A549 (cell line): ENCODE measurements at regions not wholly inside any gene's neighbourhood (a gene's known extent, or its start where the extent isn't known, plus 50 kb on each side); places are given as distances from the start of the nearest gene placed in this dataset.

Experiments used
- ATAC-seq, 2 experiments: fragments of 200-7000 bp in 1 of 2; fragments of >200 bp in 1 of 2; cut with Nextera tagmentation in 1 of 2; cut with Tn5 transposase in 1 of 2; 3 replicates each; pipeline versions ENCODE4 v1.8.0 to v1.9.1; 2018 to 2020; ENCODE audit warnings: mild to moderate bottlenecking in 1 of 2, moderate library complexity in 1 of 2
- CTCF ChIA-PET: fragments of 300-600 bp; sonication (Branson Sonifier 250); formaldehyde crosslinking; extraction: SDS; loops from one replicate; lab custom pipeline; 2021; ENCODE audit warnings: antibody characterized with exemption, inconsistent platforms; lab: Yijun Ruan, JAX
- POLR2A ChIA-PET: fragments of 350-600 bp; formaldehyde crosslinking; extraction: SDS; loops from one replicate; lab custom pipeline; 2021; ENCODE audit warnings: antibody characterized with exemption, inconsistent platforms; lab: Yijun Ruan, JAX
- DNase-seq, 2 experiments: peaks; one replicate each; pipeline versions ENCODE4 v3.0.0 to v3.0.0-alpha.2; 2011 to 2016; ENCODE audit warnings: low read depth in 1 of 2, low spot score in 1 of 2
- FAIRE-seq: peaks from 2 replicates; lab custom pipeline; 2011; peaks lifted over from hg19 to GRCh38; lab: Jason Lieb, UNC
- H3K27ac ChIP-seq, 2 experiments: fragments of >200 bp; sonication (Bioruptor Twin); formaldehyde crosslinking; 3 replicates each; pipeline ENCODE4 v1.5.1; 2016 to 2017
- H3K4me1 ChIP-seq: fragments of >200 bp; sonication (Bioruptor Twin); formaldehyde crosslinking; 3 replicates; pipeline ENCODE4 v1.6.1; 2016
- H3K4me2 ChIP-seq: fragments of >200 bp; sonication (Bioruptor Twin); formaldehyde crosslinking; 3 replicates; pipeline ENCODE4 v1.6.1; 2016
- H3K4me3 ChIP-seq: fragments of >200 bp; sonication (Bioruptor Twin); formaldehyde crosslinking; 3 replicates; pipeline ENCODE4 v1.5.1; 2016
- H3K9me3 ChIP-seq: fragments of >200 bp; sonication (Bioruptor Twin); formaldehyde crosslinking; 3 replicates; pipeline ENCODE4 v1.6.1; 2016
- BCL3 ChIP-seq: fragments of >200 bp; sonication (Bioruptor Twin); formaldehyde crosslinking; IDR thresholded peaks from 3 replicates; pipeline ENCODE4 v1.6.1; 2016
- CEBPB ChIP-seq, 2 experiments: fragments of >200 bp in 1 of 2; sonication (Bioruptor Twin) in 1 of 2; formaldehyde crosslinking in 1 of 2; IDR thresholded peaks; 2 replicates each; pipeline ENCODE4 v1.6.1; 2012 to 2016
- EHF ChIP-seq: fragments of 250-450 bp; sonication (Bioruptor Pico); IDR thresholded peaks from 2 replicates; pipeline ENCODE4 v1.5.0; 2020; ENCODE audit warnings: mild to moderate bottlenecking
- FOSL2 ChIP-seq, 2 experiments: fragments of 450-650 bp in 1 of 2; fragments of >200 bp in 1 of 2; sonication (Bioruptor Twin) in 1 of 2; formaldehyde crosslinking; IDR thresholded peaks; 2 replicates each; pipeline versions ENCODE4 v1.5.0 to v1.6.1; 2016 to 2020; ENCODE audit warnings: mild to moderate bottlenecking in 1 of 2, moderate library complexity in 1 of 2
- HES2 ChIP-seq: fragments of >200 bp; sonication (Bioruptor Twin); formaldehyde crosslinking; IDR thresholded peaks from 2 replicates; pipeline ENCODE4 v1.6.1; 2016
- HEYL ChIP-seq: fragments of 250-450 bp; sonication (Bioruptor Pico); IDR thresholded peaks from 2 replicates; pipeline ENCODE4 v1.8.0; 2021; ENCODE audit warnings: mild to moderate bottlenecking, moderate library complexity
- HOXA7 ChIP-seq: fragments of 250-450 bp; sonication (Bioruptor Pico); IDR thresholded peaks from 2 replicates; pipeline ENCODE4 v1.5.0; 2020; ENCODE audit warnings: mild to moderate bottlenecking, moderate library complexity
- KDM5A ChIP-seq: fragments of 200-600 bp; sonication (generic); IDR thresholded peaks from 2 replicates; pipeline ENCODE4 v1.6.1; 2016; ENCODE audit warnings: antibody characterized with exemption, mild to moderate bottlenecking
- MAFK ChIP-seq: fragments of 450-650 bp; IDR thresholded peaks from 2 replicates; pipeline ENCODE4 v1.6.1; 2014; ENCODE audit not compliant: partially characterized antibody
- MYC ChIP-seq: IDR thresholded peaks from 2 replicates; pipeline ENCODE4 v1.6.1; 2012; ENCODE audit warnings: mild to moderate bottlenecking, inconsistent platforms, low read length, improper control_type of control experiment, borderline replicate concordance
- NFE2L2 ChIP-seq: fragments of 150-350 bp; conservative IDR thresholded peaks from 2 replicates; pipeline ENCODE4 v1.6.1; 2014; ENCODE audit warnings: low read length
- PHF8 ChIP-seq: fragments of 200-600 bp; sonication (generic); IDR thresholded peaks from 2 replicates; pipeline ENCODE4 v1.6.1; 2016; ENCODE audit warnings: low read depth, mild to moderate bottlenecking, antibody characterized with exemption, moderate library complexity, borderline replicate concordance
- POLR2A ChIP-seq: IDR thresholded peaks from 2 replicates; pipeline ENCODE4 v1.6.1; 2012; ENCODE audit warnings: mild to moderate bottlenecking, low read length
- RARB ChIP-seq: fragments of 250-450 bp; sonication (Bioruptor Pico); IDR thresholded peaks from 2 replicates; pipeline ENCODE4 v1.8.0; 2021; ENCODE audit warnings: mild to moderate bottlenecking, moderate library complexity
- TFCP2L1 ChIP-seq: fragments of 250-450 bp; sonication (Bioruptor Pico); IDR thresholded peaks from 2 replicates; pipeline ENCODE4 v1.5.0; 2021; ENCODE audit warnings: mild to moderate bottlenecking
- TP53 ChIP-seq: fragments of 250-450 bp; sonication (Bioruptor Pico); IDR thresholded peaks from 2 replicates; pipeline ENCODE4 v1.5.0; 2021; ENCODE audit warnings: mild to moderate bottlenecking, moderate library complexity
- ZFP36 ChIP-seq: fragments of 450-650 bp; IDR thresholded peaks from 2 replicates; pipeline ENCODE4 v1.6.1; 2014; ENCODE audit warnings: borderline replicate concordance; ENCODE audit not compliant: partially characterized antibody
- WGBS: methylation state at CpG from one replicate; pipeline ENCODE4 v1.1.6; 2017; ENCODE audit errors: missing lambda C conversion rate; 5-methylcytosine and 5-hydroxymethylcytosine counted together
- TF ChIP-seq, protein P1 (sequence below): fragments of 200-600 bp; sonication (generic); IDR thresholded peaks from 2 replicates; pipeline ENCODE4 v1.6.1; 2016; ENCODE audit warnings: antibody characterized with exemption, mild to moderate bottlenecking, moderate library complexity
- TF ChIP-seq, protein P2 (sequence below): IDR thresholded peaks from 2 replicates; pipeline ENCODE4 v1.6.1; 2012; ENCODE audit warnings: low read depth, borderline replicate concordance

GRCh38 chr11:104582431-104582830, 315.8 kb downstream of the CASP12 start:
- Histone ChIP-seq H3K4me3 (no peak overlapping the region), H3K9me3 (no peaks in the 10 kb centered on the region), H3K4me2 (no peak overlapping the region), H3K4me1 (no peaks in the 10 kb centered on the region), H3K27ac (no peak overlapping the region)
- ATAC-seq = no peak
- TF ChIP-seq ZFP36 (no peak), BCL3 (no peak), RARB (no peak), KDM5A (no peak), MAFK (no peak), TFCP2L1 (CRISPR knock-in tag) (no peak), EHF (no peak), MYC (no peak), CEBPB (IDR thresholded peaks at IDR 0.05) (no peak), HES2 (no peak), PHF8 (no peak), HEYL (CRISPR knock-in tag) (no peak), POLR2A (no peak)
- CTCF ChIA-PET = no interaction called here
- no peak for FAIRE-seq
- POLR2A ChIA-PET = no interaction called here
- no peak for DNase-seq
- 16% methylated on average over 2 of the region's 2 CpGs for WGBS

DNA sequence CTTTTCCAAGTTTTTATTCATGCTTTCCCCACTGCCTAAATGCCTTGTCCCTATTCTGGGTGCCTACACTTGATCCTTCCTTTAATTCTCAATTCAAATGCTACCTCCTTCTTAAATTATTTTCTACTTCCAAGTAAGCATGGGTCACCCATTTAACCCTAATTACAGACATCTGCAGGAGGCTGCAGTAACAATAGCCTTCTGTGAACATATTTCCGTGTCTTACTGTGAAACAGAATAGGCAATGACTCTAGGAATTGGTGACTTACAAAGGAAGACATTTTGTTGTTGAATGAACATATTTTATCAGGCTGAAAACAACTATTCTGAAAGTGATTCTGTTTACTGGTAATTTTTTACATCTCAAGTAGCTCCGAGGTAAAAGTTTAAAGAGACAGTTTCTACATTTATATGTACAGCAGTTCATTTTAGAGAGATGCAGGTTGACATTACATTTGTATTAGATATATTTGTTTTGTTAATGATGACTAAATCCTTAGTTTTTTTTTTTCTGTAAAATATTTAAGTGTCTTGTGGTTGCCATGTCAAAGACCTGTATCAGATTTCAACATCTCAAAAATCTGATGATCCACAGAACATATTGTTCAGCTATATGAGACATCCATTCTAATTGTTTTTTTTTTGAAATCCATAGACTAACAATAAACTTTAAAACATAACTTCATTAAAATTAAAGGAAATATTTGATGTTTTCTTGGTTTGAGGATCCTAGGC, 316.8 kb downstream of the CASP12 start:
- ChIA-PET CTCF (no interaction called here), POLR2A (no interaction called here)
- no peak for TF ChIP-seq MYC
- no peak for TF ChIP-seq NFE2L2
- TF ChIP-seq, protein P1, sequence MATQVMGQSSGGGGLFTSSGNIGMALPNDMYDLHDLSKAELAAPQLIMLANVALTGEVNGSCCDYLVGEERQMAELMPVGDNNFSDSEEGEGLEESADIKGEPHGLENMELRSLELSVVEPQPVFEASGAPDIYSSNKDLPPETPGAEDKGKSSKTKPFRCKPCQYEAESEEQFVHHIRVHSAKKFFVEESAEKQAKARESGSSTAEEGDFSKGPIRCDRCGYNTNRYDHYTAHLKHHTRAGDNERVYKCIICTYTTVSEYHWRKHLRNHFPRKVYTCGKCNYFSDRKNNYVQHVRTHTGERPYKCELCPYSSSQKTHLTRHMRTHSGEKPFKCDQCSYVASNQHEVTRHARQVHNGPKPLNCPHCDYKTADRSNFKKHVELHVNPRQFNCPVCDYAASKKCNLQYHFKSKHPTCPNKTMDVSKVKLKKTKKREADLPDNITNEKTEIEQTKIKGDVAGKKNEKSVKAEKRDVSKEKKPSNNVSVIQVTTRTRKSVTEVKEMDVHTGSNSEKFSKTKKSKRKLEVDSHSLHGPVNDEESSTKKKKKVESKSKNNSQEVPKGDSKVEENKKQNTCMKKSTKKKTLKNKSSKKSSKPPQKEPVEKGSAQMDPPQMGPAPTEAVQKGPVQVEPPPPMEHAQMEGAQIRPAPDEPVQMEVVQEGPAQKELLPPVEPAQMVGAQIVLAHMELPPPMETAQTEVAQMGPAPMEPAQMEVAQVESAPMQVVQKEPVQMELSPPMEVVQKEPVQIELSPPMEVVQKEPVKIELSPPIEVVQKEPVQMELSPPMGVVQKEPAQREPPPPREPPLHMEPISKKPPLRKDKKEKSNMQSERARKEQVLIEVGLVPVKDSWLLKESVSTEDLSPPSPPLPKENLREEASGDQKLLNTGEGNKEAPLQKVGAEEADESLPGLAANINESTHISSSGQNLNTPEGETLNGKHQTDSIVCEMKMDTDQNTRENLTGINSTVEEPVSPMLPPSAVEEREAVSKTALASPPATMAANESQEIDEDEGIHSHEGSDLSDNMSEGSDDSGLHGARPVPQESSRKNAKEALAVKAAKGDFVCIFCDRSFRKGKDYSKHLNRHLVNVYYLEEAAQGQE = no peak
- TF ChIP-seq, protein P2, sequence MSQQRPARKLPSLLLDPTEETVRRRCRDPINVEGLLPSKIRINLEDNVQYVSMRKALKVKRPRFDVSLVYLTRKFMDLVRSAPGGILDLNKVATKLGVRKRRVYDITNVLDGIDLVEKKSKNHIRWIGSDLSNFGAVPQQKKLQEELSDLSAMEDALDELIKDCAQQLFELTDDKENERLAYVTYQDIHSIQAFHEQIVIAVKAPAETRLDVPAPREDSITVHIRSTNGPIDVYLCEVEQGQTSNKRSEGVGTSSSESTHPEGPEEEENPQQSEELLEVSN = no peak
- no peak for TF ChIP-seq TP53
- 35% methylated on average over 2 of the region's 2 CpGs for WGBS
- DNase-seq (no peak), ATAC-seq (no peak), FAIRE-seq (no peak)
- no peak overlapping the region for H3K4me2 ChIP-seq
- no peaks in the 10 kb centered on the region for H3K4me1 ChIP-seq
- H3K27ac ChIP-seq = no peak overlapping the region
- H3K9me3 ChIP-seq = no peaks in the 10 kb centered on the region
- H3K4me3 ChIP-seq = no peak overlapping the region

GRCh38 chr11:104573441-104573990, 324.7 kb downstream of the CASP12 start:
- H3K4me1 ChIP-seq = peaks cover 13% of the 10 kb centered on the region; the same call in 1 of the 3 replicates
- peak in 1 of 2 experiments; percentile 21 for DNase-seq
- TF ChIP-seq FOSL2 (IDR thresholded peaks at IDR 0.05) (no peak), FOSL2 (CRISPR knock-in tag; IDR thresholded peaks at IDR 0.05) (0 out of 2 replicates have a peak, but pooled peaks have one; percentile 7), HOXA7 (CRISPR knock-in tag) (no peak)
- TF ChIP-seq, all 56 proteins: peak for 1
- ChIA-PET CTCF (no interaction called here), POLR2A (no interaction called here)
- no peak overlapping the region for H3K27ac ChIP-seq
- FAIRE-seq (no peak), ATAC-seq (0 out of 6 replicates have a peak, but pooled peaks of 1 of the 2 experiments have one; percentile 24)
- H3K9me3 ChIP-seq = peaks cover 6% of the 10 kb centered on the region; the same call in 1 of the 3 replicates
- H3K4me3 ChIP-seq = no peak overlapping the region
- H3K4me2 ChIP-seq = no peak overlapping the region; the same call in 2 of the 3 replicates
